Heart left ventricle (tissue), 16 donors: ENCODE measurements at regions not wholly inside any gene's neighbourhood (a gene's known extent, or its start where the extent isn't known, plus 50 kb on each side); places are given as distances from the start of the nearest gene placed in this dataset.

Experiments used
- ATAC-seq, 4 donors: fragments of 200-7000 bp; cut with Tn5 transposase; one replicate each; pipeline ENCODE4 v1.9.1; 2020 to 2022; ENCODE audit warnings: moderate library complexity in 4 of 4, mild to moderate bottlenecking in 3 of 4, moderate number of reproducible peaks in 1 of 4
- DNase-seq, 5 donors: peaks; one replicate each; pipeline ENCODE4 v3.0.0-alpha.2; 2020
- H3K27ac ChIP-seq, 12 donors: fragments of 200-600 bp; sonication (generic) in 4 of 12; one replicate each; pipeline versions ENCODE4 v1.5.0 to v1.8.0; 2016 to 2022; ENCODE audit warnings: mild to moderate bottlenecking in 2 of 12
- H3K27me3 ChIP-seq, 9 donors: fragments of 200-600 bp; sonication (generic) in 2 of 9; one replicate each; pipeline versions ENCODE4 v1.5.1 to v1.8.0; 2016 to 2022; ENCODE audit warnings: mild to moderate bottlenecking in 3 of 9
- H3K36me3 ChIP-seq, 9 donors: fragments of 200-600 bp; sonication (generic) in 2 of 9; one replicate each; pipeline versions ENCODE4 v1.5.0 to v1.8.0; 2018 to 2022; ENCODE audit warnings: mild to moderate bottlenecking in 2 of 9
- H3K4me1 ChIP-seq, 12 donors: fragments of 200-600 bp; sonication (generic) in 4 of 12; one replicate each; pipeline versions ENCODE4 v1.5.0 to v1.8.0; 2016 to 2022; ENCODE audit warnings: mild to moderate bottlenecking in 3 of 12
- H3K4me3 ChIP-seq, 12 donors: fragments of 200-600 bp; sonication (generic) in 4 of 12; one replicate each; pipeline versions ENCODE4 v1.5.0 to v1.8.0; 2017 to 2022; ENCODE audit warnings: mild to moderate bottlenecking in 9 of 12, moderate library complexity in 4 of 12
- H3K9me3 ChIP-seq, 12 donors: fragments of 200-600 bp; sonication (generic) in 4 of 12; one replicate each; pipeline versions ENCODE4 v1.5.0 to v1.8.0; 2016 to 2022; ENCODE audit warnings: mild to moderate bottlenecking in 1 of 12
- CTCF ChIP-seq, 12 donors: fragments of 200-600 bp; sonication (generic) in 4 of 12; IDR thresholded peaks; one replicate each; pipeline versions ENCODE4 v1.5.0 to v1.8.0; 2018 to 2022; ENCODE audit warnings: antibody characterized with exemption in 12 of 12, mild to moderate bottlenecking in 5 of 12
- POLR2A ChIP-seq, 2 donors: fragments of 450-650 bp; IDR thresholded peaks; one replicate each; pipeline ENCODE4 v1.6.1; 2017; ENCODE audit warnings: antibody characterized with exemption in 2 of 2, mild to moderate bottlenecking in 2 of 2, moderate library complexity in 2 of 2
- WGBS, 4 donors: extraction: QIAGEN DNeasy Blood & Tissue Kit in 2 of 4; methylation state at CpG; one replicate each; pipeline versions ENCODE4 v1.1.5 to v1.1.7; 2013 to 2018; 5-methylcytosine and 5-hydroxymethylcytosine counted together
- intact Hi-C, 10 donors: fragments of 100-400 bp; cut with DNase I; formaldehyde crosslinking; loops; one replicate each; pipeline versions ENCODE4 v1.11.1 to v1.14.2; 2022
- donor health status: ischemic (EF 13 %, LVEDD 7.1; RV severe dilation, severe dysfunction).
- donor health status: healthy with polysubstance abuse.
- donor health status: DM: no; HTN: yes; CAD: no.
- donor health status: DM: no; HTN: no; CAD: no.
- donor health status: ischemic (EF 25% LVEDD 6.9; RV normal size, moderate dysfunction).
- donor health status: ischemic (EF 25% LVEDD 5.7; RV mildly dilated, moderate dysfunction).
- donor health status: healthy.
- donor health status: DM: yes; HTN: yes; CAD: no.
- donor health status: ischemic (EF 35%, LVEDD 5.7; RV mildly dilated, moderate dysfunction).
- donor health status: nonischemic (EF 11% LVEDD 7.7; RV severe dilation, severe dysfunction).
- donor health status: DM: yes; HTN: yes; CAD: no.
- donor health status: PGD.
- donor health status: ischemic (EF 29% LVEDD 5.4; RV normal size, mild dysfunction).
- donor health status: nonischemic (EF 23%, LVEDD 6.1; RV moderate dilation, normal function).

- ATAC-seq = no peak
- WGBS, 4 donors = 90 to 97% (median 95%) methylated on average over 4 of the region's 4 CpGs
These were observed 149.0 kb downstream of the KITLG start for GRCh38 chr12:88431246-88431645.

GRCh38 chr12:88432531-88433490 is 147.5 kb downstream of the KITLG start:
- peak in 3 of 4 donors; percentile 53 to 78 (median 77) for ATAC-seq
- Histone ChIP-seq H3K27ac (peak overlapping the region in 3 of 12 donors; percentile 41 to 73 (median 61)), H3K4me1 (peaks cover 0 to 31% (median 0%) of the 10 kb centered on the region in 12 donors), H3K36me3 (no peaks in the 10 kb centered on the region), H3K4me3 (no peak overlapping the region), H3K27me3 (no peaks in the 10 kb centered on the region), H3K9me3 (peaks cover 0 to 17% (median 0%) of the 10 kb centered on the region in 12 donors)
- no peak for TF ChIP-seq POLR2A (IDR thresholded peaks at IDR 0.05)
- TF ChIP-seq CTCF (IDR thresholded peaks at IDR 0.05) = no peak
- peak in 3 of 5 donors; percentile 21 to 39 (median 21) for DNase-seq
- intact Hi-C loops = no loop called here
- 76 to 82% (median 80%) methylated on average over 9 of the region's 9 CpGs for WGBS, 4 donors

More at GRCh38 chr12:88431246-88431645, 149.0 kb downstream of the KITLG start:
- Histone ChIP-seq H3K9me3 (peaks cover 0 to 18% (median 0%) of the 10 kb centered on the region in 12 donors), H3K27ac (no peak overlapping the region), H3K27me3 (no peaks in the 10 kb centered on the region), H3K36me3 (no peaks in the 10 kb centered on the region), H3K4me1 (peaks cover 0 to 31% (median 0%) of the 10 kb centered on the region in 12 donors), H3K4me3 (no peak overlapping the region)
- intact Hi-C loops = no loop called here
- TF ChIP-seq POLR2A (IDR thresholded peaks at IDR 0.05) = no peak
- TF ChIP-seq CTCF (IDR thresholded peaks at IDR 0.05) = no peak
- DNase-seq = no peak

GRCh38 chr12:88433997-88434703 is 146.1 kb downstream of the KITLG start:
- Histone ChIP-seq H3K4me3 (no peak overlapping the region), H3K27me3 (no peaks in the 10 kb centered on the region), H3K27ac (peak overlapping the region in 1 of 12 donors; percentile 59), H3K36me3 (no peaks in the 10 kb centered on the region), H3K9me3 (peaks cover 0 to 11% (median 0%) of the 10 kb centered on the region in 12 donors), H3K4me1 (peaks cover 0 to 31% (median 0%) of the 10 kb centered on the region in 12 donors)
- DNase-seq = no peak
- WGBS, 4 donors = 74 to 86% (median 85%) methylated on average over 8 of the region's 8 CpGs
- ATAC-seq = peak in 2 of 4 donors; percentile 44 to 48
- intact Hi-C loops = no loop called here
- TF ChIP-seq CTCF (IDR thresholded peaks at IDR 0.05) = no peak
